HG03354 (cell line): ENCODE measurements at regions not wholly inside any gene's neighbourhood (a gene's known extent, or its start where the extent isn't known, plus 50 kb on each side); places are given as distances from the start of the nearest gene placed in this dataset.

Source experiments
- ATAC-seq: cut with Tn5 transposase; IDR thresholded peaks from one replicate; pipeline ENCODE4 v1.9.1; 2021; ENCODE audit warnings: mild to moderate bottlenecking; ENCODE audit not compliant: unreplicated experiment, poor library complexity, severe bottlenecking

- no peak for ATAC-seq
Observed at GRCh38 chr5:121273833-121274433, 577.7 kb upstream of the FTMT start.

GRCh38 chr5:121279801-121280200 lies 571.9 kb upstream of the FTMT start:
- ATAC-seq = no peak

- no peak for ATAC-seq
Observed at GRCh38 chr5:121285801-121286521, 565.7 kb upstream of the FTMT start.

GRCh38 chr5:121288781-121289180 lies 562.9 kb upstream of the FTMT start:
- ATAC-seq = no peak

GRCh38 chr5:121292664-121293063 lies 559.0 kb upstream of the FTMT start:
- no peak for ATAC-seq

- no peak for ATAC-seq
Observed at GRCh38 chr5:121296356-121296755, 555.3 kb upstream of the FTMT start.

GRCh38 chr5:121299153-121299552 lies 552.5 kb upstream of the FTMT start:
- ATAC-seq = no peak

GRCh38 chr5:121304838-121305237 lies 546.8 kb upstream of the FTMT start:
- ATAC-seq = no peak

- no peak for ATAC-seq
Observed at GRCh38 chr5:121313886-121314285, 537.8 kb upstream of the FTMT start.

- no peak for ATAC-seq
Observed at GRCh38 chr5:121315786-121316185, 535.9 kb upstream of the FTMT start.

- no peak for ATAC-seq
Observed at GRCh38 chr5:121319292-121319691, 532.4 kb upstream of the FTMT start.

GRCh38 chr5:121325930-121326329 lies 525.8 kb upstream of the FTMT start:
- ATAC-seq = no peak

- ATAC-seq = no peak
Observed at GRCh38 chr5:121350181-121350930, 501.3 kb upstream of the FTMT start.

- no peak for ATAC-seq
Observed at GRCh38 chr5:121366515-121366914, 485.2 kb upstream of the FTMT start.

- ATAC-seq = no peak
Observed at GRCh38 chr5:121373371-121373770, 478.3 kb upstream of the FTMT start.

- ATAC-seq = no peak
Observed at GRCh38 chr5:121377461-121377860, 474.2 kb upstream of the FTMT start.

- no peak for ATAC-seq
Observed at GRCh38 chr5:121378046-121378445, 473.6 kb upstream of the FTMT start.

- no peak for ATAC-seq
Observed at GRCh38 chr5:121378559-121379359, 472.9 kb upstream of the FTMT start.

GRCh38 chr5:121380066-121380465 lies 471.6 kb upstream of the FTMT start:
- no peak for ATAC-seq

GRCh38 chr5:121384359-121384758 lies 467.3 kb upstream of the FTMT start:
- no peak for ATAC-seq
